Progenitor cell of endocrine pancreas (in vitro differentiated cells): ENCODE measurements at regions not wholly inside any gene's neighbourhood (a gene's known extent, or its start where the extent isn't known, plus 50 kb on each side); places are given as distances from the start of the nearest gene placed in this dataset.

Experiments
- DNase-seq: peaks from one replicate; pipeline ENCODE4 v3.0.0; 2021; ENCODE audit warnings: low spot score; ENCODE audit not compliant: unreplicated experiment
- H3K27ac Mint-ChIP-seq: 2 replicates; pipeline ENCODE4 v1.8.0; 2021; ENCODE audit warnings: mild to moderate bottlenecking, moderate library complexity, mixed read lengths
- H3K27me3 Mint-ChIP-seq: 2 replicates; pipeline ENCODE4 v1.8.0; 2021; ENCODE audit warnings: mixed read lengths
- H3K36me3 Mint-ChIP-seq: 2 replicates; pipeline ENCODE4 v1.8.0; 2022; ENCODE audit warnings: mixed read lengths; ENCODE audit not compliant: insufficient read depth
- H3K4me1 Mint-ChIP-seq: 2 replicates; pipeline ENCODE4 v1.8.0; 2021; ENCODE audit warnings: low read depth, mixed read lengths
- H3K4me3 Mint-ChIP-seq: 2 replicates; pipeline ENCODE4 v1.8.0; 2021; ENCODE audit warnings: low read depth, mild to moderate bottlenecking, moderate library complexity, mixed read lengths
- H3K9me3 Mint-ChIP-seq: 2 replicates; pipeline ENCODE4 v1.8.0; 2021; ENCODE audit warnings: low read depth, mixed read lengths
- CTCF ChIP-seq: fragments of 200-600 bp; sonication (generic); IDR thresholded peaks from one replicate; pipeline ENCODE4 v1.5.0; 2021; ENCODE audit warnings: antibody characterized with exemption, mild to moderate bottlenecking; ENCODE audit not compliant: unreplicated experiment

GRCh38 chr2:464562-465309 lies 176.8 kb upstream of the ALKAL2 start:
- no peak overlapping the region for H3K27ac Mint-ChIP-seq
- H3K9me3 Mint-ChIP-seq = peaks cover 3% of the 10 kb centered on the region
- H3K27me3 Mint-ChIP-seq = peaks cover 35% of the 10 kb centered on the region
- H3K4me3 Mint-ChIP-seq = no peak overlapping the region
- TF ChIP-seq CTCF = no peak
- no peak for DNase-seq
- H3K36me3 Mint-ChIP-seq = no peaks in the 10 kb centered on the region
- no peaks in the 10 kb centered on the region for H3K4me1 Mint-ChIP-seq

GRCh38 chr2:460861-461260 lies 173.0 kb upstream of the ALKAL2 start:
- no peak overlapping the region for H3K4me3 Mint-ChIP-seq
- H3K27ac Mint-ChIP-seq = no peak overlapping the region
- peaks cover 3% of the 10 kb centered on the region for H3K9me3 Mint-ChIP-seq
- peaks cover 21% of the 10 kb centered on the region for H3K27me3 Mint-ChIP-seq
- TF ChIP-seq CTCF = no peak
- H3K36me3 Mint-ChIP-seq = no peaks in the 10 kb centered on the region
- DNase-seq = no peak
- peaks cover 3% of the 10 kb centered on the region for H3K4me1 Mint-ChIP-seq

- peaks cover 3% of the 10 kb centered on the region for H3K9me3 Mint-ChIP-seq
- TF ChIP-seq CTCF = no peak
- no peak overlapping the region for H3K27ac Mint-ChIP-seq
- no peaks in the 10 kb centered on the region for H3K36me3 Mint-ChIP-seq
- H3K4me1 Mint-ChIP-seq = peaks cover 3% of the 10 kb centered on the region
- H3K4me3 Mint-ChIP-seq = no peak overlapping the region
- no peak for DNase-seq
- H3K27me3 Mint-ChIP-seq = peaks cover 15% of the 10 kb centered on the region
Measured at GRCh38 chr2:459931-460330, 172.0 kb upstream of the ALKAL2 start.

- TF ChIP-seq CTCF = no peak
- no peaks in the 10 kb centered on the region for H3K36me3 Mint-ChIP-seq
- peaks cover 15% of the 10 kb centered on the region for H3K27me3 Mint-ChIP-seq
- peaks cover 3% of the 10 kb centered on the region for H3K4me1 Mint-ChIP-seq
- peaks cover 3% of the 10 kb centered on the region for H3K9me3 Mint-ChIP-seq
- H3K27ac Mint-ChIP-seq = no peak overlapping the region
- DNase-seq = no peak
- no peak overlapping the region for H3K4me3 Mint-ChIP-seq
Measured at GRCh38 chr2:458425-458815, 170.5 kb upstream of the ALKAL2 start.

GRCh38 chr2:457792-458424 lies 170.0 kb upstream of the ALKAL2 start:
- H3K4me1 Mint-ChIP-seq = peaks cover 3% of the 10 kb centered on the region
- H3K36me3 Mint-ChIP-seq = no peaks in the 10 kb centered on the region
- H3K27me3 Mint-ChIP-seq = peaks cover 15% of the 10 kb centered on the region

More at GRCh38 chr2:457792-458424, 170.0 kb upstream of the ALKAL2 start:
- Mint-ChIP-seq H3K9me3 (peaks cover 3% of the 10 kb centered on the region), H3K27ac (no peak overlapping the region), H3K4me3 (no peak overlapping the region)
- no peak for TF ChIP-seq CTCF
- no peak for DNase-seq
